ENCODE measurements at regions not wholly inside any gene's neighbourhood (a gene's known extent, or its start where the extent isn't known, plus 50 kb on each side); places are given as distances from the start of the nearest gene placed in this dataset.

GRCh38 chr3:77780278-77780996 is 740.5 kb downstream of the ROBO2 start:
- TF ChIP-seq POLR2AphosphoS5 (IDR thresholded peaks at IDR 0.05) (no peak), POLR2A (IDR thresholded peaks at IDR 0.05) (no peak), CTCF (IDR thresholded peaks at IDR 0.05) (no peak), EP300 (IDR thresholded peaks at IDR 0.05) (no peak)
- WGBS, 2 donors: 38 to 45% methylated on average over 5 of the region's 5 CpGs
- Histone ChIP-seq H3K36me3 (no peaks in the 10 kb centered on the region), H3K27me3 (no peaks in the 10 kb centered on the region), H3K27ac (no peak overlapping the region), H3K9me3 (no peaks in the 10 kb centered on the region), H3K4me3 (no peak overlapping the region), H3K4me1 (no peaks in the 10 kb centered on the region)
- no peak for ATAC-seq (ENCODE audit: low FRiP score in 2 of 2)
- DNase-seq: no peak

- H3K36me3 ChIP-seq: no peaks in the 10 kb centered on the region
- no peaks in the 10 kb centered on the region for H3K9me3 ChIP-seq
- H3K27me3 ChIP-seq: no peaks in the 10 kb centered on the region
- no peaks in the 10 kb centered on the region for H3K4me1 ChIP-seq
- no peak for DNase-seq
- WGBS, 2 donors: 57 to 81% methylated on average over 1 of the region's 1 CpG
- no peak overlapping the region for H3K4me3 ChIP-seq
- no peak overlapping the region for H3K27ac ChIP-seq
- TF ChIP-seq CTCF (IDR thresholded peaks at IDR 0.05) (no peak), EP300 (IDR thresholded peaks at IDR 0.05) (no peak), POLR2AphosphoS5 (IDR thresholded peaks at IDR 0.05) (no peak), POLR2A (IDR thresholded peaks at IDR 0.05) (no peak)
- no peak for ATAC-seq (ENCODE audit: low FRiP score in 2 of 2)
Measured at GRCh38 chr3:77786216-77786615, 746.3 kb downstream of the ROBO2 start.

DNA sequence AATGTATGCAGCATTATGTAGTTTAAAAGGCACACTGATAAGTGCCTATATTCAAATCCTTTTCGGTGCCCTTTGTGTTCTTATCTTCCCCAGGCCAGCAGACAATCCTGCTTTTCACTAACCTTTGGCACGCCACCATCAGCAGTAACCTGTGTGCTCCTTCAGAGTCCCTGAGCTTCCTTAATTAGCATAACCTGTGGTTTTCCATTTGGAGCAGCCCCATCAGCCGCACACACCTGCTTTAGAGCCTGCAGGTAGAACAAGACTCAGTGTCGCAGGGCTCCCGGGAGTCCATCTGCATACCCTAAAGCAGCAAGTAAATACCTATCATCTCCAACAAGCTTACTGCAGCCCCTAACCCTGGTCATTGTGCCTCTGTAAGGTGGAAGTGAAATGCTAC is 755.1 kb downstream of the ROBO2 start:
- no peak overlapping the region for H3K27ac ChIP-seq
- H3K9me3 ChIP-seq: no peaks in the 10 kb centered on the region
- 51 to 60% methylated on average over 5 of the region's 5 CpGs for WGBS, 2 donors
- H3K36me3 ChIP-seq: no peaks in the 10 kb centered on the region
- H3K4me1 ChIP-seq: no peaks in the 10 kb centered on the region
- no peaks in the 10 kb centered on the region for H3K27me3 ChIP-seq
- TF ChIP-seq EP300 (IDR thresholded peaks at IDR 0.05): no peak
- no peak for TF ChIP-seq CTCF (IDR thresholded peaks at IDR 0.05)
- no peak for TF ChIP-seq POLR2A (IDR thresholded peaks at IDR 0.05)
- TF ChIP-seq POLR2AphosphoS5 (IDR thresholded peaks at IDR 0.05): no peak
- no peak overlapping the region for H3K4me3 ChIP-seq
- DNase-seq (peak in 1 of 2 donors; percentile 21), ATAC-seq (ENCODE audit: low FRiP score in 2 of 2) (no peak)

GRCh38 chr3:77799278-77799677 is 759.4 kb downstream of the ROBO2 start:
- TF ChIP-seq CTCF (IDR thresholded peaks at IDR 0.05): no peak
- TF ChIP-seq POLR2A (IDR thresholded peaks at IDR 0.05): no peak
- DNase-seq: no peak

GRCh38 chr3:77800893-77801292 is 761.0 kb downstream of the ROBO2 start:
- no peak overlapping the region for H3K4me3 ChIP-seq

More at GRCh38 chr3:77799278-77799677, 759.4 kb downstream of the ROBO2 start:
- Histone ChIP-seq H3K27me3 (no peaks in the 10 kb centered on the region), H3K36me3 (no peaks in the 10 kb centered on the region), H3K27ac (no peak overlapping the region), H3K4me3 (no peak overlapping the region), H3K4me1 (no peaks in the 10 kb centered on the region), H3K9me3 (no peaks in the 10 kb centered on the region)
- WGBS, 2 donors: 78 to 84% methylated on average over 5 of the region's 5 CpGs
- ATAC-seq (ENCODE audit: low FRiP score in 2 of 2): no peak

More at GRCh38 chr3:77800893-77801292, 761.0 kb downstream of the ROBO2 start:
- H3K27ac ChIP-seq: no peak overlapping the region
- 79 to 86% methylated on average over 1 of the region's 1 CpG for WGBS, 2 donors
- TF ChIP-seq POLR2A (IDR thresholded peaks at IDR 0.05): no peak
- TF ChIP-seq EP300 (IDR thresholded peaks at IDR 0.05): no peak
- TF ChIP-seq POLR2AphosphoS5 (IDR thresholded peaks at IDR 0.05): no peak
- DNase-seq (no peak), ATAC-seq (ENCODE audit: low FRiP score in 2 of 2) (no peak)
- no peaks in the 10 kb centered on the region for H3K9me3 ChIP-seq
- no peaks in the 10 kb centered on the region for H3K36me3 ChIP-seq
- no peaks in the 10 kb centered on the region for H3K27me3 ChIP-seq
- H3K4me1 ChIP-seq: no peaks in the 10 kb centered on the region

Data from upper lobe of left lung (tissue), 6 donors.